HG03108 (cell line): ENCODE measurements at regions not wholly inside any gene's neighbourhood (a gene's known extent, or its start where the extent isn't known, plus 50 kb on each side); places are given as distances from the start of the nearest gene placed in this dataset.

Experiments
- ATAC-seq: cut with Tn5 transposase; IDR thresholded peaks from one replicate; pipeline ENCODE4 v1.9.1; 2021; ENCODE audit warnings: moderate library complexity; ENCODE audit not compliant: unreplicated experiment

GRCh38 chr6:12648171-12648570 lies 68.4 kb upstream of the PHACTR1 start:
- ATAC-seq, result no peak

DNA sequence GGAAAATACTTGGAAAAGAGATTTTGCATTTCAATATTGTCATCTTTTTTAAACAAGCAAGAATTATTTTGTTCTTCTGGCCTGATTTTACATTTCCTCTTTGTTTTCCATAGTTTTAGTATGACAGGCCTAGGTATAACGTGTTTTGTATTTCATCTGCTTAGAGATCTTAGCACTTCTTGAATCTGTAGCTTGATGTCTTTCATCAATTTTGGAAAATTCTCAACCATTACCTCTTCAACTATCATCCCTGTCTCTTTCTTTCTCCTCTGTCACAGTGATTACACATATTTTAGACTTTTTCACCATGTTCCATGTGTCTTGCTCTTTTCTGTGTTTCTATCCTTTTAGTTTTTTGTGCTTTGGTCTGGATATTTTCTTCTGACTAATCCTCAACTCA lies 67.2 kb upstream of the PHACTR1 start:
- no peak for ATAC-seq

- ATAC-seq, result no peak
These were observed 63.1 kb upstream of the PHACTR1 start for GRCh38 chr6:12653486-12653885.

- ATAC-seq, result no peak
These were observed 62.5 kb upstream of the PHACTR1 start for GRCh38 chr6:12654107-12654506.

DNA sequence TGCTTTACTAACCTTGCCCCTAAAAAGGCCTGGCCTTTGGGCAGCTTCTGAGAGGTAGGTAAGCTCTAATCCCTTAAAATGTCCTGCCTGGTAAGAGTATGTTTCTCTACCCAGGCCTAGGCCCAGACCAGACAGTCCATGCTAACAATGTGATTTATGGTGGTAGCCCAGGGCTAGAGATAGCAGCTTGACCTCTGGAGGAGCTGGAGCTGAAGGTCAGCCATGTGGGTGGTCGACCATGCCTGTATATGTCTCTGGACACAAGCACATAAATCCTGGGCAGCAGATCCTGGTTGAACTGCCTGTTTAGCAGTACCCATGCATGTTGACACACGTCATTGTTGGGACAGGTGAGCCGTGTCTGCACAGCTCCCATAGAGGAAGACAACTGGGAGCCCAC lies 62.1 kb upstream of the PHACTR1 start:
- ATAC-seq, result no peak

- no peak for ATAC-seq
These were observed 59.7 kb upstream of the PHACTR1 start for GRCh38 chr6:12656906-12657305.

DNA sequence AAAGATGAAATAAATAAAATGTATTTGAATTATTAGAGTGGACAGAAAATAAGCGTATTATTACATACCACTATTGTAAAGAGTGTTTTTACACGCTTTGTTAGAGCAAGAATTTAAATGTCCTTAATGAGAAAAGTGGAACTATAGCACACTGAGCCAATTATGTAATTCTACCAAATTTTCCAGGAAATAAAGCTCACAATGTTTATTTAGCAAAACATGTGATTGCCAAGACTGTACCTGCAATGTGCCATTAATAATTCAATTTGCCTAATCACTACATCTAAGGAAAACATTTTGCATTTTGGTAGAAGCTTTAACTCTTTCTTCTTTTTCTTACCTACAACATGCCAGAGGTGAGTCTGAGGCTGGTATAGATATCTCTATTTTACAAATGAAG lies 58.7 kb upstream of the PHACTR1 start:
- ATAC-seq, result no peak

DNA sequence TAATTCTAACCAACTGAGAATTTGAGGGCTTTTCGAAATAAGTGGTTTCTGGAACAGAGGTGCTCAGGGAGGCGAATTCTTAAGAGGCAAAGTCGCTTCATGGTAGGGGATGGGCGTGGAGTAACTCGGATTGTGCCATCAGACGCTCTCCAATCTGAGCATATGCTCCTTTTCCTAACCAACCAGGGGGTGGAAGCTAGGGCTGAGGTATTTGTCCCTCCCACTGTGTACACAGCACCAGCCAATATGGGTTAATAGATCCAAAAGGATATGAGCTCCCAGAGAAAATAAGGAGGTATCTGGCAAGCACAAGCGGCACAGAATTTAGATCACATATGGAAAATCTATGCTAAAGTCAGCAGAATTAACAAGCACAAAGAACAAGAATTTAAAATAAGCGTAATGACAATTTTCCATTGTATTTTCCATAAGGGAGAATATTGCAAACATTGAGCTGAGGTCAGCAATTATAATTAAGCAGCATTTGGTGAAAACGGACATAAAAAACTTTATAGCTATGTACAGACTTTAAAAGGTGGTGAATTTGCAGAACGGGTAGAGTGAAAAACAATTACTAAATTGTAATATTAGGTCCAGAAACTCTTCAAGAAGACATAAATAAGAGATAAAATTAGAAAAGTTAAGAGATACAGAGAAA lies 55.0 kb upstream of the PHACTR1 start:
- ATAC-seq, result no peak
